GM12878 (cell line): ENCODE measurements at regions not wholly inside any gene's neighbourhood (a gene's known extent, or its start where the extent isn't known, plus 50 kb on each side); places are given as distances from the start of the nearest gene placed in this dataset.

ENCODE experiments used
- JUNB ChIP-seq: IDR thresholded peaks from 2 replicates; pipeline ENCODE4 v1.6.1; 2016; ENCODE audit warnings: antibody characterized with exemption, mild to moderate bottlenecking
- ZNF622 ChIP-seq: fragments of 450-650 bp; IDR thresholded peaks from 2 replicates; pipeline ENCODE4 v1.6.1; 2017; ENCODE audit warnings: mild to moderate bottlenecking, inconsistent platforms

- TF ChIP-seq ZNF622, result no peak
- TF ChIP-seq JUNB, result no peak
Measured at GRCh38 chr5:107313921-107314320, 356.8 kb downstream of the EFNA5 start.
